Esophagus squamous epithelium (tissue), 4 donors: ENCODE measurements at regions not wholly inside any gene's neighbourhood (a gene's known extent, or its start where the extent isn't known, plus 50 kb on each side); places are given as distances from the start of the nearest gene placed in this dataset.

Source experiments
- CTCF ChIP-seq, 6 experiments: fragments of 450-650 bp in 4 of 6; fragments of 200-600 bp in 2 of 6; sonication (generic) in 2 of 6; IDR thresholded peaks; one replicate each; pipeline ENCODE4 v1.5.1; 2016 to 2019; ENCODE audit warnings: antibody characterized with exemption in 6 of 6, mild to moderate bottlenecking in 4 of 6, moderate library complexity in 4 of 6
- POLR2A ChIP-seq, 4 donors: fragments of 450-650 bp; IDR thresholded peaks; one replicate each; pipeline ENCODE4 v1.6.1; 2017; ENCODE audit warnings: antibody characterized with exemption in 4 of 4, mild to moderate bottlenecking in 4 of 4, moderate library complexity in 3 of 4

GRCh38 chr1:101295209-101295608, 58.4 kb downstream of the S1PR1 start:
- no peak for TF ChIP-seq POLR2A (IDR thresholded peaks at IDR 0.05)
- no peak for TF ChIP-seq CTCF (IDR thresholded peaks at IDR 0.05)
